GM19468 (cell line): ENCODE measurements at regions not wholly inside any gene's neighbourhood (a gene's known extent, or its start where the extent isn't known, plus 50 kb on each side); places are given as distances from the start of the nearest gene placed in this dataset.
"Not testable (repeated sequence)": the region's sequence is repeated elsewhere in the genome, so short reads cannot be mapped to it uniquely, and the experiment has no call there.

Experiments
- ATAC-seq: cut with Tn5 transposase; IDR thresholded peaks from one replicate; pipeline ENCODE4 v1.9.1; 2021; ENCODE audit warnings: mild to moderate bottlenecking, moderate library complexity, moderate number of reproducible peaks; ENCODE audit not compliant: unreplicated experiment; ENCODE audit errors: extremely low read depth

DNA sequence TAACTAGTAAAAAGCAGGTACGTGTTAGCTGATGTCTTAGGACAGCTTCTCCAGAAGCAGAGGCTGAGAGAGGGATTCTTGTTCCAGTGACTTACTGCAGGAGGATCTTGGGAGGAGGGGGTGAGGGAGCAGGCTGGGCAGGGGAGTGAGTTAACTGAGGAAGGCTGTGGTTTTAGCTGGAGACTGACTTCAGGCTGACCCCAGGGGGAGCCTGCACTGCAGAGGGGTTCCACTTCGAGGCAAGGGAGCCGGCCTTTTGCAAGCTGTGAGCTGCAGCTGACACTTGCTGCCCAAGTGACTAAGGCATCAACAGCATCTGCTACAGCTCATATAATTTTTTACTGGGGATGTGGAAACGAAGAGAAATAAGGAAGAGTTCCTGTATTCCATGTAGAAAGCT, 50.4 kb upstream of the SOD1 start:
- no peak for ATAC-seq

DNA sequence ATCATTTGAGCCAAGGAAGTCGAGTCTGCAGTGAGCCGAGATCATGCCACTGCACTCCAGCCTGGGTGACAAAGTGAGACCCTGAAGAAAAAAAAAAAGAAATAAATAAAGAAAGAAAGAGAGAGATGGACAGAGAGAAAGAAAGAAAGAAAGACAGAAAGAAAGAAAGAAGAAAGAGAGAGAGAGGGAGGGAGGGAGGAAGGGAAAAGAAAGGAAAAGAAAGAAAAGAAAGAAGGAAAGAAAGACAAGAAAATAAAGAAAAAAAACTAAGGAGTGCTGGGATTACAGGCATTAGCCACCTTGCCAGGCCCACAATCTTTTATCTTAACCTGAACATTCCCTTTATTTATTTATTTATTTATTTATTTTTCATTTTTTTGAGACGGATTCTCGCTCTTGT, 51.7 kb upstream of the SOD1 start:
- ATAC-seq, result no peak

DNA sequence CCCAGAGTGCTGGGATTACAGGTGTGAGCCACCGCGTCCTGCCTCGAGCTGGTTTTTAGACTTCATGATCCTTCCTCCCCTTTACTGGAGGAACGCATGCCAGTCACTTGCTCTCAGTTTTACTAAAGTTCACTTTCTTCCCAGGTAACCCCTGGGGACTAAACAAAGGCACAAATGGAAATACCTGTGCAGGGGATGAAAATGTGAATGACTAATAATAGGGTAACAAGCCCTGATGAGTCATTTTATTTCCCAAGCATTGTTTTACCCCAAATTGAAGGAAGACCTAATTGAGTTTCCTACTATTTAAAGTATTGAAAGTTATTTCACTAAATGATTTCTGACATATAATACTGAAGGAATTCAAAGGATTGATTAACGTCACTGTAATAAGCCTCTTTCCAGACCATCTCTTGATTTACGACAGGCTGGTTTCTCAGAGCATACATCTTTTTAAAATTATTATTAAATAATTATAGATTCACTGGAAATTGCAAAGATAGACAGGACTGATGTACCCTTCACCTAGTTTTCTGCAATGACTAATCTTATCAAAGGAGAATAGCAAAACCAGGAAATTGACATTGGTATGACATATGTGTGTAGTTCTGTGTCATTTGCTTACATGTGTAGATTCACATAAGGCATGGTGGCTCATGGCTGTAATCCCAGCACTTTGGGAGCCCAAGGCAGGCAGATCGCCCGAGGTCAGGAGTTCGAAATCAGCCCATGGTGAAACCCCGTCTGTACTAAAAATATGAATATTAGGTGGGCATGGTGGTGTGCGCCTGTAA, 53.2 kb upstream of the SOD1 start:
- no peak for ATAC-seq

DNA sequence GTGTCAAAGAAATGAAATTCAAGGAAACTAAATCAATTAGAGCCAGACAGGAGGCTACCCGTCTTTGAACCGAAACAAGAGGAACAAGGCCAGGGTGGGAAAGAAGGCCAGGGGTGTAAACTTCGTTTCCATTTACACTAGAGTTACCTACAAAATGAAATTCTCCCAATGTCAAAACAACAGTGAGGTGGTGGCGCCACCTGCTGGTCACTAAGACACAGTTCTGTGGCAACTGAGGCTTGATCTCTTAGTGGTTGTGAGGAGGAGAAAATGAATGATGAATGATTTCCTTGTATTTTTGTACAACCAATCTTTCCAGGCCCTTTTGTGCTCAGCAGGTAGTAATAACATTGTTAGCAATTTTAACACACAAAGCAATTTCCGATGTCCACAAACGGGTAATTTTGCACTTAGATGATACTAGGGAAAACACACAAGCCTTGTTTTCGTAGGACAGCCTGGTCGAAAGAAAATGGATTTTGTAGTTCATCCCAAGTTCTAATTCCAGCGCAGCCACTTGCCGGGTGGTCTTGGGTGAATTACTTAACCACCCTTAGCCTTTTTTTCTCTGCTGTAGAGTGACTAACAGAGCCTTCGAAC, 54.8 kb upstream of the SOD1 start:
- no peak for ATAC-seq

DNA sequence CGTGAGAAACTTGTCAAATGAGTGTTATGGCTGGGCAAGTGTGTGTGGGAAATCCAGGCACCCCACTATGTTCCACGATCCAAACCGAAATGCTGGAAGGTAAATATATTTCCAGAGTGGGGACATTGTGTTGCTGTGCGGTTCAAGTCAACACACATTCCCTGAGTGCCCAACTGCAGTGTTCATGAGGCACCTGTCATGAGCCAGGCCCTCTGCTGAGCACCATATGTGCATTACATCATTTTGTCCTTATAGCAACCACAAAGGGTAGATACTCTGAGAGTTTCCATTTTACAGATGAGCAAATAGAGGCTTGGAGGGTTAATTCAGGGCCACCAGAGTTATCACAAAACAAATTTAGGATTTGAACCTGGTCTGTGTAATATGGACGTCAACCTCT, 59.9 kb upstream of the SOD1 start:
- no peak for ATAC-seq

DNA sequence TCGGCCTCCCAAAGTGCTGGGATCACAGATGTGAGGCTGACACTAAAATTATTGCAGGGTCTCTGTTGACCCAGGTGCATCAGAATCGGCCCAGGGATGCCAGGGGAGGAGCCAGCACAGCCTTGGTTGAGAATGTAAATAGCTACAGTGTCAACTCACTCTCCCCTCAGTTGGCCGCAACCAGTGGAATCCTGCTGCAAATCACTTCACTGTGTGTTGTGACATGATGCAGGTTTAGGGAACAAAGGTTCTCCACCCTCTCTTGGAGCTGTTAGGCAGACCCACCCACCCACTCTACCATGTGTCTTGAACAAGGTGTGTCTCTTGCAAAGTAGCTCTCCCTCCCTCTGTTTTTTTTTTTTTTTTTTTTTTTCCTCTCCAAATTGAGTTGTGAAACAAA, 60.5 kb upstream of the SOD1 start:
- no peak for ATAC-seq

DNA sequence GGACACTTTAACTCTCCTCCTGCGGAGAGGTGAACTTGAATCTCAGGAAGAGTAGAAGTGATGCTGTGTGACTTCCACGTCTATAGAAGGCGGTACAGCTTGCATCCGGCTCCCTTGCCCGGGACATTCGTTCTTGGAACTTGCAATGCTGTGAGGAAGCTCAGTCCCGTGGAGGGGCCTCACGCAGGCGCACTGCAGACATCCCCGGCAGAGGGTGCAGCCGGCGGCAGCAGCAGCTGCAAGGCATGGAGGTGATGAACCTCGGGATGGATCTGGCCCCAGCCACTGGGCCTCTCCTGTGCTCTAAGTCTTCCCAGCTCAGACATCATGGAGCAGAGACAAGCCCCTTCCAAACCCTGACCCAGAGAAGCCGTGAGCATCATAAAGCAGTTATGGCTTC, 61.8 kb upstream of the SOD1 start:
- no peak for ATAC-seq

DNA sequence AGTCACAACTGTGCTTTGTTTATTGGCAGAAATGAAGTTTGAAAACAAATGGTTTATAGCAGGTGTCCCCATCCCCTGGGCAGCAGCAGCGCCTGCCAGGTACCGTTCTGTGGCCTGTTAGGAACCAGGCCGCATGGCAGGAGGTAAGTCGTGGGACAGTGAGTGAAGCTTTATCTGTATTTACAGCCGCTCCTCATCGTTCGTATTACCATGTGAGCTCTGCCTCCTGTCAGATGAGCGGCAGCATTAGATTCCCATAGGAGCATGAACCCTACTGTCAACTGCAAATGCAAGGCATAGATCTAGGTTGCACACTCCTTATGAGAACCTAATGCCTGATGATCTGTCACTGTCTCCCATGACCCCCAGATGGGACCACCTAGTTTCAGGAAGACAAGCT, 63.4 kb upstream of the SOD1 start:
- no peak for ATAC-seq

DNA sequence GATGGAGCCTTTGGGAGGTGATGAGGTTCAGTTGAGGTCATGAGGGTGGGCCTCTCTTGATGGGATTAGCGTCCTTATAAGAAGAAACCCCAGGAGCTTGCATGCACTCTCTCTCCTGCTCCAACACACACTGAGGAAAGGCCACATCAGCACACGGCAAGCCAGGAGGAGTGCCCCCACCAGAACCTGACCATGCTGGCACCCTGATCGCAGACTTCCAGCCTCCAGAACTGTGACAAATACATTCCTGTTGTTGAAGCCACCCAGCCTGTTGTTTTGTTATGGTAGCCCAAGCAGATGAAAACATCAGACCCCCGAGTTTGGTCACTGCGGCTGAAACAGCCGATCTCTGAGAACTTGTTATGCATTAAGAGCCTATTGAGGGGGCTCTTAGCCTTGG, 64.8 kb upstream of the SOD1 start:
- ATAC-seq, result no peak

DNA sequence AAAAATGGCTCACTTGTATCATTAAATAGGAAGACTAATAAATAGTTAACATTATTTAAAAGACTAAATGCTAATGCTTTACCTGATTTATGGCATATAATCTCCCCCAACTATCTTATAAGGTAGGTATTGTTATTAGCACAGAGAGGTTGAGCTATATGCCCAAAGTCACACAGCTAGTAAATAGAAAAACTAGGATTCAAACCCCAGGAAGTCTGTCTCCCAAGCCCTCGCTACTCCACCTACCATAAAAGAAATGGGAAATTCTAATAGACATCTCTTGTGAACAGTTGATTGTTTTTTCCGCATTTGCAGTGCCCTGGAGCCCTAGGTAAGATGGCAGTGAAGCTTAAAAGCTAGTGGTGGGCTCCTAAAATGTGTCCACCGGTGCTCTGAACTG, 65.2 kb upstream of the SOD1 start:
- no peak for ATAC-seq

DNA sequence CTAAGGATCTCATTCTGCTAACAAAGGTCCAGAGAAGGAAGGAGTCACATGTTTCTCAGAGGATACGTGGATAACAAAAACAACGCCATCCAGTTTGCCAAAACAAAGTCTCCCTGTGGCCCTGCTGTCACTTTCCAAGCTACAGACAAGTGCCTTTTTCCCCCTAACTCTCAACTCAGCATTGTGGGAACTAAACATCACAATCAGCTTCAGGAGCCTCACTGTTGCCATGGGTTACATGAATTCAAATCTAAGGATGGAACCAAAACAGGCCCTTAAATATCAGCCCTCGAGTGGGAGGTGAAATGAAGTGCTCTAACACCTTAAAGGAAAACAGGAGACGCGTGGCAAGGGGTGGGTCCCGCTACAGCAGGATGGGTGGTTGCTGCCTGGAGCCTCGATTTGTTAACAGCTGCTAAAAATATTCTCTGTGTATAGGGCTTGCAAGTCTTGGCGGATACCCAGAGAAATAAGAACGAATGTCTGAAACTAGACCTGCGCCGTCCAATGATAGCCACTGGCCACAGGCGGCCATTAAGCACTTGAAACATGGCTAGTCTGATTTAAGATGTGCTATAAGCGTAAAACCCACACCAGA, 66.4 kb upstream of the SOD1 start:
- no peak for ATAC-seq

DNA sequence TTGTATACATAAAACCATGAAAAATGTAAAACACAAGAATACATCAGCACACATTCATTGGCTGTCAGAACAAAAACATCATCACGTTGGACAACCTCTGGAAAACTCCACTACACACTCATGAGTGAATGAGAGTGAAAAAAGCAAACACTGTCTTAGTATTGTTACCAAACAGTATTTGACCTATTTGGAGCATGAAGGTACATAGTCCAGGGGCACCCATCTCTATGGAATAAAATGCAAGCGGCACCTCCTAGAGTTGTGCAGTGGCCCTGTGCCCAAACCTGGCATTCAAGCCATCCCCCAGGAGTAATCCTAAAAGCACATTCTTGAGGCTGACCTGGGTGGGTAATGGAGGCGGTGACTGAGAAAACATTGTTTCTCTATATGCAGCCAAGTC, 67.0 kb upstream of the SOD1 start:
- ATAC-seq, result no peak

DNA sequence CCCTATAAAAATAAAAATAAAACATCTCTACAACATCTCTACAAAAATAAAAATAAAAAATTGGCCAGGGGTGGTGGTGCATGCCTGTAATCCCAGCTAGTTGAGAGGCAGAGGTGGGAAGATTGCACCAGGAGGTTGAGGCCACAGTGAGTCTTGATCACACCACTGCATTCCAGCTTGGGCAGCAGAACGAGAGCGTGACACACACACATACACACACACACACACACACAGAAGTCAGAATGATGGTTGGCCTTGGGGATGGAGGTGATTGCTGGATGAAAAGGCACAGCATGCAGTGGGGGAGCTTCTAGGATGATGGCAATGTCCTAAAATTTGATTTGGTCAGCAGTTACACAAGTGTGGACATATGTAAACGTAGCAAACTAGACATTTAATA, 69.7 kb upstream of the SOD1 start:
- no peak for ATAC-seq

DNA sequence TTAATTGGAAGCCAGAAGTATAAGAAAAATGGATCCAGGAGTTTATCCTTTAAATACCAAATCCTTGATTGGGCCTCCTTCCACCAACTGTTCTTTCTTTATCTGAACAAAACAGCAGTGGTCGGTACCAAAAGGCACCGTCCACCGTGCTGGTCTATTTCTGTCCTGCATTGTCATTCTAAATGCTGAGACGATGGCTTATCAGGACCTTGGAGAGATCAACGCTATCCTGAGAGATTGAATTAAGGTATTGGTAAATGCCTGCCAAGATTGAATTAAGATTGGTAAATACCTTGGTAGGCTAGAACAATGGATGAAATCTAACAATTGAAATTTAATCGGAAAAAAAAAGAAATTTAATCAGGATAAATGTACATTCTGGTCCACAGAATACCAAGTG, 73.4 kb upstream of the SOD1 start:
- no peak for ATAC-seq

DNA sequence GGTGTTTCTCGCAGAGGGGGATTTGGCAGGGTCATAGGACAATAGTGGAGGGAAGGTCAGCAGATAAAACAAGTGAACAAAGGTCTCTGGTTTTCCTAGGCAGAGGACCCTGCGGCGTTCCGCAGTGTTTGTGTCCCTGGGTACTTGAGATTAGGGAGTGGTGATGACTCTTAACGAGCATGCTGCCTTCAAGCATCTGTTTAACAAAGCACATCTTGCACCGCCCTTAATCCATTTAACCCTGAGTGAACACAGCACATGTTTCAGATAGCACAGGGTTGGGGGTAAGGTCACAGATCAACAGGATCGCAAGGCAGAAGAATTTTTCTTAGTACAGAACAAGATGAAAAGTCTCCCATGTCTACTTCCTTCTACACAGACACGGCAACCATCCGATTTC, 75.6 kb upstream of the SOD1 start:
- not testable (repeated sequence) for ATAC-seq

DNA sequence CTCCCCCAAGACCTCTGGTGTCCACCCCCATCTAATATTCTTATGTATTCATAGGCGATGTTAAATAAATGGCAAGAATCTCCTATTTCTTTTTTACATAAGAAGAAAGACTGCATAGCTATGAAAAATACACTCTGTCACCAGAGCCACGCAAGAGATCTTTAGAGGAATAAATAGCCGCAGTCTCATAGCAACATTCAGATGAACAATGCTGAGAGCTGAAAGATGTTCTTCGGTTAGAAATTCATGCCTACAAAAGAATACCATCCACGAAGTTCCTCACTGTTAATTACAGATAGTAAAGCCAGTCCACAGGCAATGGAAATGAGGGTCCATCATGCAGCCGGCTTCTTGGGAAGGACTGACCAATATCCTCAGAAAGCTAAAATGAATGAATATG, 76.0 kb upstream of the SOD1 start:
- no peak for ATAC-seq

DNA sequence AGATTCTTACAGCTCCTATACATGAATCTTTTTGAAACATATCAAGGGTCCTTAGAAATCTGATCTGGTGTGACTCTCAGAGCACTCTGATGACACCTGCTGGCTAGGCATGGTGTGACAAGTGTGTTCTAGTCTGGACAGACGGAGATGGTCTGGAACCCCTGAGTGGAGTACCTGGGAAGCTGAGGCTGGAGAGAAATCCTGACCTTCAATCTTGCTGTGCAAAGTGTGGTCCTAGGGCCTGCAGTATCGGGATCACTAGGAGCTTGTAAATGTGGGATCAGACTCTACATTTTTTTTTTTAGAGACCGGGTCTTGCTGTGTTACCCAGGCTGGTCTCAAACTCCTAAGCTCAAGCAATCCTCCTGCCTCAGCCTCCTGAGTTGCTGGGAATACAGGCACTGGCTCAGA, 78.6 kb upstream of the SOD1 start:
- ATAC-seq, result no peak

DNA sequence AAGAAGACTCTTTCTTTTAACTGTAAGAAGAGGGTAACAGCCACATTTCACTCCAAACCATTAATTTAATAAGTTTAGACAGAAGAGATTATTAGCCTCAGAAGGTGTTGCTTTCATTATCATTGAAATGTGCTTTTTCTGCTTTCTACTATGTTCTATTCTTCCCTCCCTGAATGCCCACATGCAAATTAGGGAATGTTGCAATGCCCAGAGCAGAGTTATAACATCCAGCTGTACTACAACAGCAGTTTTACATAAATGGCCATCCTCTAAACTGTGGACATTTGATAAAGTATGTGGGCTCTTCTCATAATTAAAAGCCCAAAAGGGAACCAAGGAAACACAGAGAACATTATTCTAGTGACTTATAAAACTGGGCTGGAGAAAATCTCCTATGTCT, 82.2 kb upstream of the SOD1 start:
- ATAC-seq, result no peak

DNA sequence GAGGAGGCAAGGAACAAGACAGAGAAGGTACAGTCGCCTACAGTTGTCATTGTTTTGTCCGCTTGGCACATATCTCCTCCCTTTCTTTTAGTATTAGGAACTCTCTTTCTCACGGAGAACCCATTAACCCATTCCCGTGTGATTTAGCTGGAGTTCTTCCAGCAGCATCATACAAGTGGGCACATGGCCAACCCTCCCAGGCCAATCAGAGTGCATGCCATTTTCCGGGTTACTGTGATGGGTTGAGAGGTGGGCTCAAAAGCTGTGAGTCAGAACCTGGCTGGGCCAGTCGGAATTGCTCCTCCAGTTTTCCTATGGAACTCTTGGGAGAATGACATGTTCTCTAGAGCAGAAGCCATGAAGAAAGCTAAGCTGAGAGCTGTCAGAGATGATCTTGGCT, 83.1 kb upstream of the SOD1 start:
- no peak for ATAC-seq

DNA sequence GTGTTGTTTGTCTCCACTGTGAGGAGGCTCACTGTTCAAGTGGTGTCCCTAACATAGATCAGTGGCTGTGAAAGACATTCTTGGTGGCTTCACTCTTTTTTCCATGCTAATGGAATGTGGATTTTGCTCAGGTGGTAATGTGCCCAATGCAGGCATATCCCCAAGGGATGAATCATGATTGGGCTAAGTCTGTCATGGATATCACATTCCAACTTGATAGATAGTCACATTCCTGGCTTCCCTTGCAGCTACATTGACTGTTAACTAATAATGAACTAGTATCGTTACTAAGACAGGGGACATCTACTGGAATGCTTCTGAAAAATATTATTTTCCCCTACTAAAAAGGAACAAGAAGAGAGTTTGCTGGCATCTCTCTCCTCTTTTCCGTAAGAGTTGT, 86.3 kb upstream of the SOD1 start:
- ATAC-seq, result no peak

DNA sequence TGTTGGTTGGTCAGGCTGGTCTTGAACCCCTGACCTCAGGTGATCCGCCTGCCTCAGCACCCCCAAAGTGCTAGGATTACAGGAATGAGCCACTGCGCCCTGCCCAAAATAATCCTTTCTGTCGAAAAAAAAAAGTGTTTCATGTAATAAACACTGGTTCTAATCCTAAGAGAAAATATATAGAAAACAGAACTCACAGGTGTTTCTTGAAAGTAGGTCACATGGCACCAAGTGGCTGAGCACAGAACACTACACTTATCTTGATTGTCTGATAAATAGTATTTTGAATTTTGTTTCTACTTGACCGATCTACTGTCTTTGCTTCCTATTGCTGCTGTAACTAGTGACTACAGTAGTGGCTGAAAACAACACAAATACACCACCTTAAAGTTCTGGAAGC, 87.6 kb upstream of the SOD1 start:
- ATAC-seq, result no peak
